ENCODE measurements at regions not wholly inside any gene's neighbourhood (a gene's known extent, or its start where the extent isn't known, plus 50 kb on each side); places are given as distances from the start of the nearest gene placed in this dataset.
"Not testable (repeated sequence)": the region's sequence is repeated elsewhere in the genome, so short reads cannot be mapped to it uniquely, and the experiment has no call there.

DNA sequence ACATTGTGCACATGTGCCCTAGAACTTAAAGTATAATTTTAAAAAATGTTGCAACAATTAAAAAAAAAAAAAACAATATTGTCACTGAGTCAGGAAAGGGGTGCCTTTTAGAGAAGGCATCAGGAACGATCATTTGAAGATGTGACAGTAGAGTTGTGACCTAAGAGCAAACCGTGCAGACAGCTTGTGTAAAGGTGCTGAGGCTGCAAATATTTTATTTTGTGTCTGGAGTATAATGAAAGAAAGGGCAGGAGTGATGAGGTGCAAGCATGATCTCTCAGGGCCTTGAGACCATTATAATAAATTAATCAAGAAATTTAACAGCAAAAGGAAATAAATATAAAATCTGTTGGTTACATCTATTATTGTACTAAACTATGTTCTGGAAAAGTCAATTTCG lies 1219.7 kb downstream of the OLFM4 start:
- Histone ChIP-seq H3K36me3 (no peaks in the 10 kb centered on the region), H3K9me3 (peaks cover 0 to 10% (median 5%) of the 10 kb centered on the region in 8 donors), H3K4me1 (no peaks in the 10 kb centered on the region), H3K4me3 (no peak overlapping the region), H3K27ac (no peak overlapping the region), H3K27me3 (replicated peaks in 1 of 7) (no peaks in the 10 kb centered on the region)
- intact Hi-C loops (cut with DNase I; ENCODE audit: low total_unique reads), result no loop called here
- no peak for DNase-seq
- TF ChIP-seq, protein P1, sequence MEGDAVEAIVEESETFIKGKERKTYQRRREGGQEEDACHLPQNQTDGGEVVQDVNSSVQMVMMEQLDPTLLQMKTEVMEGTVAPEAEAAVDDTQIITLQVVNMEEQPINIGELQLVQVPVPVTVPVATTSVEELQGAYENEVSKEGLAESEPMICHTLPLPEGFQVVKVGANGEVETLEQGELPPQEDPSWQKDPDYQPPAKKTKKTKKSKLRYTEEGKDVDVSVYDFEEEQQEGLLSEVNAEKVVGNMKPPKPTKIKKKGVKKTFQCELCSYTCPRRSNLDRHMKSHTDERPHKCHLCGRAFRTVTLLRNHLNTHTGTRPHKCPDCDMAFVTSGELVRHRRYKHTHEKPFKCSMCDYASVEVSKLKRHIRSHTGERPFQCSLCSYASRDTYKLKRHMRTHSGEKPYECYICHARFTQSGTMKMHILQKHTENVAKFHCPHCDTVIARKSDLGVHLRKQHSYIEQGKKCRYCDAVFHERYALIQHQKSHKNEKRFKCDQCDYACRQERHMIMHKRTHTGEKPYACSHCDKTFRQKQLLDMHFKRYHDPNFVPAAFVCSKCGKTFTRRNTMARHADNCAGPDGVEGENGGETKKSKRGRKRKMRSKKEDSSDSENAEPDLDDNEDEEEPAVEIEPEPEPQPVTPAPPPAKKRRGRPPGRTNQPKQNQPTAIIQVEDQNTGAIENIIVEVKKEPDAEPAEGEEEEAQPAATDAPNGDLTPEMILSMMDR (IDR thresholded peaks at IDR 0.05 in 8 of 11, conservative IDR thresholded peaks at IDR 0.05 in 3 of 11), result no peak
- TF ChIP-seq POLR2A (IDR thresholded peaks at IDR 0.05) (no peak), POLR2AphosphoS5 (IDR thresholded peaks at IDR 0.05) (no peak)
- WGBS, 5 donors, result 58 to 78% (median 64%) methylated on average over 3 of the region's 3 CpGs

DNA sequence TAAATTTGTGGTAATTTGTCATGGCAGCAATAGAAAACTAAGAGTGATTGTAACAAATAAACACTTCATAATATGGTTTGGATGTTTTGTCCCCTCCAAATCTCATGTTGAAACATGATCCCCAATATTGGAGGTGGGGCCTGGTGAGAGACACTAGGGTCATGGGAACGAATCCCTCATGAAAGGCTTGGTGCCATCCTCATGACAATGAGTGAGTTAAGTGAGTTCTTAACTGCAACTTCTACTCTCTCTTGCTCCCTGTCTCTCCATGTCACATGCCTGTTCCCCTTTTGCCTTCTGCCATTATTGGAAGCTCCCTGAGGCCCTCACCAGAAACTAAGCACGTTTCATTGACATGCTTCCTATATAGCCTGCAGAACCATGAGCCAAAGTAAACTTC lies 1233.2 kb downstream of the OLFM4 start:
- Histone ChIP-seq H3K4me1 (no peaks in the 10 kb centered on the region), H3K27me3 (replicated peaks in 1 of 7) (no peaks in the 10 kb centered on the region), H3K9me3 (peaks cover 0 to 15% (median 4%) of the 10 kb centered on the region in 8 donors), H3K4me3 (no peak overlapping the region), H3K36me3 (no peaks in the 10 kb centered on the region), H3K27ac (no peak overlapping the region)
- WGBS, 5 donors, result 42 to 68% (median 56%) methylated on average over 2 of the region's 2 CpGs
- DNase-seq, result no peak
- TF ChIP-seq POLR2AphosphoS5 (IDR thresholded peaks at IDR 0.05) (no peak), POLR2A (IDR thresholded peaks at IDR 0.05) (no peak)
- TF ChIP-seq, protein P1 (IDR thresholded peaks at IDR 0.05 in 8 of 11, conservative IDR thresholded peaks at IDR 0.05 in 3 of 11), result no peak
- intact Hi-C loops (cut with DNase I; ENCODE audit: low total_unique reads), result no loop called here

- Histone ChIP-seq H3K4me3 (no peak overlapping the region), H3K27me3 (replicated peaks in 1 of 7) (no peaks in the 10 kb centered on the region), H3K27ac (no peak overlapping the region), H3K9me3 (peaks cover 0 to 32% (median 5%) of the 10 kb centered on the region in 8 donors), H3K36me3 (no peaks in the 10 kb centered on the region), H3K4me1 (no peaks in the 10 kb centered on the region)
- TF ChIP-seq POLR2AphosphoS5 (IDR thresholded peaks at IDR 0.05), result no peak
- no peak for TF ChIP-seq POLR2A (IDR thresholded peaks at IDR 0.05)
- TF ChIP-seq, protein P1 (IDR thresholded peaks at IDR 0.05 in 8 of 11, conservative IDR thresholded peaks at IDR 0.05 in 3 of 11), result no peak
- DNase-seq, result no peak
- intact Hi-C loops (cut with DNase I; ENCODE audit: low total_unique reads), result no loop called here
Measured at GRCh38 chr13:54263868-54264267, 1235.3 kb downstream of the OLFM4 start.

- WGBS, 5 donors, result 46 to 63% (median 52%) methylated on average over 6 of the region's 6 CpGs
- DNase-seq; H3K4me1 ChIP-seq; intact Hi-C loops (cut with DNase I; ENCODE audit: low total_unique reads); H3K27ac ChIP-seq; H3K27me3 ChIP-seq (replicated peaks in 1 of 7); H3K36me3 ChIP-seq; H3K4me3 ChIP-seq: not testable (repeated sequence)
- H3K9me3 ChIP-seq, result peaks cover 0 to 29% (median 4%) of the 10 kb centered on the region in 8 donors
Measured at GRCh38 chr13:54267253-54267668, 1238.6 kb downstream of the OLFM4 start.

DNA sequence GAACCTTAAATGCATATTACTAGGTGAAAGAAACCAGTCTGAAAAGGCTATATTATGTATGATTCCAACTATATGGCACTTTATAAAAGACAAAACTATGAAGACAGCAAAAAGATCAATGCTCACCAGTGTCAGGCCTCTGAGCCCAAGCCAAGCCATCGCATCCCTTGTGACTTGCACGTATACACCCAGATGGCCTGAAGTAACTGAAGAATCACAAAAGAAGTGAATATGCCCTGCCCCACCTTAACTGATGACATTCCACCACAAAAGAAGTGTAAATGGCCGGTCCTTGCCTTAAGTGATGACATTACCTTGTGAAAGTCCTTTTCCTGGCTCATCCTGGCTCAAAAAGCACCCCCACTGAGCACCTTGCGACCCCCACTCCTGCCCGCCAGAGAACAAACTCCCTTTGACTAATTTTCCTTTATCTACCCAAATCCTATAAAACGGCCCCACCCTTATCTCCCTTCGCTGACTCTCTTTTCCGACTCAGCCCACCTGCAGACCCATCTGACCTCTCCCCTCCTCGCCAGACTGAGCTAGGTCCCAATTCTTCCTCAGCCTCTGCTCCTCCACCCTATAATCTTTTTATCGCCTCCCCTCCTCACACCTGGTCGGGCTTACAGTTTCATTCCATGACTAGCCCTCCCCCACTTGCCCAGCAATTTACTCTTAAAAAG lies 1239.5 kb downstream of the OLFM4 start:
- 76 to 85% (median 80%) methylated on average over 10 to 11 of the region's 11 CpGs for WGBS, 5 donors
- H3K9me3 ChIP-seq, result peaks cover 0 to 29% (median 3%) of the 10 kb centered on the region in 8 donors

More for the DNA sequence above, 1239.5 kb downstream of the OLFM4 start:
- H3K36me3 ChIP-seq; H3K4me3 ChIP-seq; H3K27ac ChIP-seq; intact Hi-C loops (cut with DNase I; ENCODE audit: low total_unique reads); DNase-seq; H3K27me3 ChIP-seq (replicated peaks in 1 of 7); H3K4me1 ChIP-seq: not testable (repeated sequence)

All from spleen (tissue), 11 donors.